Fibroblast of lung (primary cell): ENCODE measurements at regions not wholly inside any gene's neighbourhood (a gene's known extent, or its start where the extent isn't known, plus 50 kb on each side); places are given as distances from the start of the nearest gene placed in this dataset.

ENCODE experiments used
- DNase-seq, 2 donors: peaks; one replicate each; pipeline versions ENCODE4 v3.0.0 to v3.0.0-alpha.2; 2010; ENCODE audit warnings: low read depth in 2 of 2
- H2AFZ ChIP-seq: 2 replicates; pipeline ENCODE4 v1.5.1; 2012; ENCODE audit warnings: low read length, control low read depth, inconsistent platforms
- H3K27ac ChIP-seq: 2 replicates; pipeline ENCODE4 v1.5.1; 2011; ENCODE audit warnings: low read length, control low read depth; ENCODE audit not compliant: insufficient read depth
- H3K27me3 ChIP-seq: 2 replicates; pipeline ENCODE4 v1.5.1; 2011; ENCODE audit warnings: mild to moderate bottlenecking, low read length; ENCODE audit not compliant: control insufficient read depth, insufficient read depth
- H3K36me3 ChIP-seq: 2 replicates; pipeline ENCODE4 v1.5.1; 2011; ENCODE audit warnings: low read length; ENCODE audit not compliant: control insufficient read depth, insufficient read depth
- H3K4me1 ChIP-seq: 2 replicates; pipeline ENCODE4 v1.5.1; 2011; ENCODE audit warnings: low read length; ENCODE audit not compliant: control insufficient read depth, insufficient read depth; ENCODE audit errors: extremely low read depth
- H3K4me2 ChIP-seq: 2 replicates; pipeline ENCODE4 v1.5.1; 2011; ENCODE audit warnings: low read length, control low read depth; ENCODE audit not compliant: insufficient read depth; ENCODE audit errors: extremely low read depth
- H3K4me3 ChIP-seq, 4 experiments: fragments of 200-600 bp in 1 of 4; sonication (generic) in 1 of 4; replicated peaks in 1 of 4; 2 replicates each; pipeline ENCODE4 v1.5.1; 2011 to 2016; ENCODE audit warnings: low read length in 4 of 4, low read depth in 3 of 4, mild to moderate bottlenecking in 3 of 4, control low read depth in 2 of 4, inconsistent platforms in 1 of 4, mixed read lengths in 1 of 4; ENCODE audit not compliant: insufficient read depth in 1 of 4; ENCODE audit errors: control extremely low read depth in 1 of 4
- H3K79me2 ChIP-seq: 2 replicates; pipeline ENCODE4 v1.5.1; 2012; ENCODE audit warnings: mild to moderate bottlenecking, low read length, inconsistent platforms; ENCODE audit not compliant: control insufficient read depth, insufficient read depth
- H3K9ac ChIP-seq: 2 replicates; pipeline ENCODE4 v1.5.1; 2011; ENCODE audit warnings: mild to moderate bottlenecking, low read length, control low read depth; ENCODE audit not compliant: insufficient read depth
- H3K9me3 ChIP-seq: 2 replicates; pipeline ENCODE4 v1.5.1; 2012; ENCODE audit warnings: low read depth, low read length; ENCODE audit not compliant: control insufficient read depth, insufficient read depth
- H4K20me1 ChIP-seq: 2 replicates; pipeline ENCODE4 v1.5.1; 2011; ENCODE audit warnings: low read length; ENCODE audit not compliant: control insufficient read depth, insufficient read depth; ENCODE audit errors: extremely low read depth
- CTCF ChIP-seq, 2 donors: IDR thresholded peaks in 1 of 2; conservative IDR thresholded peaks in 1 of 2; 1 replicate in 1 of 2; 2 replicates in 1 of 2; pipeline ENCODE4 v1.5.1; 2011 to 2012; ENCODE audit warnings: low read length in 2 of 2, control low read depth in 1 of 2, inconsistent platforms in 1 of 2, low read depth in 1 of 2, mild to moderate bottlenecking in 1 of 2
- EZH2 ChIP-seq: IDR thresholded peaks from 2 replicates; pipeline ENCODE4 v1.5.1; 2012; ENCODE audit warnings: low read length, control low read depth, mild to moderate bottlenecking; ENCODE audit errors: missing control alignments

- no peak overlapping the region for H3K4me3 ChIP-seq
- no peak overlapping the region for H2AFZ ChIP-seq
- H3K27me3 ChIP-seq = no peaks in the 10 kb centered on the region
- no peak overlapping the region for H3K9ac ChIP-seq
- no peak overlapping the region for H3K27ac ChIP-seq
- H3K36me3 ChIP-seq = no peaks in the 10 kb centered on the region
- no peaks in the 10 kb centered on the region for H3K4me1 ChIP-seq
- H3K9me3 ChIP-seq = no peaks in the 10 kb centered on the region
- peak in 1 of 2 donors; percentile 10 for DNase-seq
- TF ChIP-seq EZH2 = no peak
- TF ChIP-seq CTCF (conservative IDR thresholded peaks at IDR 0.05 in 1 of 2, IDR thresholded peaks at IDR 0.05 in 1 of 2; ENCODE audit: low read depth in 1 of 2, low read length in 2 of 2) = no peak
- no peaks in the 10 kb centered on the region for H4K20me1 ChIP-seq
- no peak overlapping the region for H3K4me2 ChIP-seq
- H3K79me2 ChIP-seq = no peaks in the 10 kb centered on the region
Measured at GRCh38 chr4:141465171-141465570, 171.2 kb upstream of the IL15 start.

GRCh38 chr4:141467225-141467624 lies 169.2 kb upstream of the IL15 start:
- no peak overlapping the region for H3K4me2 ChIP-seq
- TF ChIP-seq CTCF (conservative IDR thresholded peaks at IDR 0.05 in 1 of 2, IDR thresholded peaks at IDR 0.05 in 1 of 2; ENCODE audit: low read depth in 1 of 2, low read length in 2 of 2) = no peak
- TF ChIP-seq EZH2 = no peak
- no peaks in the 10 kb centered on the region for H3K4me1 ChIP-seq
- H3K9me3 ChIP-seq = no peaks in the 10 kb centered on the region
- H3K4me3 ChIP-seq = no peak overlapping the region
- no peaks in the 10 kb centered on the region for H3K36me3 ChIP-seq
- no peaks in the 10 kb centered on the region for H3K27me3 ChIP-seq
- H3K79me2 ChIP-seq = no peaks in the 10 kb centered on the region
- H2AFZ ChIP-seq = no peak overlapping the region
- H3K27ac ChIP-seq = no peak overlapping the region
- H4K20me1 ChIP-seq = no peaks in the 10 kb centered on the region
- DNase-seq = no peak
- H3K9ac ChIP-seq = no peak overlapping the region

GRCh38 chr4:141469392-141469791 lies 167.0 kb upstream of the IL15 start:
- DNase-seq = peak in 1 of 2 donors; percentile 19
- Histone ChIP-seq H3K4me3 (no peak overlapping the region), H3K4me2 (no peak overlapping the region), H3K27ac (no peak overlapping the region), H3K36me3 (no peaks in the 10 kb centered on the region), H3K79me2 (no peaks in the 10 kb centered on the region), H3K4me1 (no peaks in the 10 kb centered on the region), H3K27me3 (no peaks in the 10 kb centered on the region), H3K9ac (no peak overlapping the region), H4K20me1 (no peaks in the 10 kb centered on the region), H3K9me3 (no peaks in the 10 kb centered on the region), H2AFZ (no peak overlapping the region)
- TF ChIP-seq EZH2 = no peak
- no peak for TF ChIP-seq CTCF (conservative IDR thresholded peaks at IDR 0.05 in 1 of 2, IDR thresholded peaks at IDR 0.05 in 1 of 2; ENCODE audit: low read depth in 1 of 2, low read length in 2 of 2)
